D341Med (cell line): ENCODE measurements at regions not wholly inside any gene's neighbourhood (a gene's known extent, or its start where the extent isn't known, plus 50 kb on each side); places are given as distances from the start of the nearest gene placed in this dataset.
"Not testable (repeated sequence)": the region's sequence is repeated elsewhere in the genome, so short reads cannot be mapped to it uniquely, and the experiment has no call there.

Experiments
- DNase-seq: peaks from one replicate; pipeline ENCODE4 v3.0.0; 2012; ENCODE audit warnings: low spot score

- DNase-seq: no peak
Measured at GRCh38 chr15:96182736-96183513, 147.6 kb upstream of the NR2F2 start.

GRCh38 chr15:96183514-96183850, 147.0 kb upstream of the NR2F2 start:
- DNase-seq: no peak

- no peak for DNase-seq
Measured at GRCh38 chr15:96183867-96184266, 146.6 kb upstream of the NR2F2 start.

- no peak for DNase-seq
Measured at GRCh38 chr15:96184297-96184696, 146.2 kb upstream of the NR2F2 start.

GRCh38 chr15:96186105-96186504, 144.4 kb upstream of the NR2F2 start:
- no peak for DNase-seq

- no peak for DNase-seq
Measured at GRCh38 chr15:96187341-96188305, 142.9 kb upstream of the NR2F2 start.

- no peak for DNase-seq
Measured at GRCh38 chr15:96197721-96198120, 132.8 kb upstream of the NR2F2 start.

- DNase-seq: no peak
Measured at GRCh38 chr15:96199111-96199510, 131.4 kb upstream of the NR2F2 start.

- DNase-seq: no peak
Measured at GRCh38 chr15:96200357-96200967, 130.0 kb upstream of the NR2F2 start.

- DNase-seq: no peak
Measured at GRCh38 chr15:96201696-96202095, 128.8 kb upstream of the NR2F2 start.

GRCh38 chr15:96205588-96205987, 124.9 kb upstream of the NR2F2 start:
- not testable (repeated sequence) for DNase-seq

GRCh38 chr15:96207377-96208006, 123.0 kb upstream of the NR2F2 start:
- DNase-seq: no peak

- DNase-seq: no peak
Measured at GRCh38 chr15:96209285-96209735, 121.2 kb upstream of the NR2F2 start.

GRCh38 chr15:96213045-96213444, 117.5 kb upstream of the NR2F2 start:
- DNase-seq: no peak

GRCh38 chr15:96213896-96214295, 116.6 kb upstream of the NR2F2 start:
- no peak for DNase-seq

GRCh38 chr15:96216481-96216880, 114.0 kb upstream of the NR2F2 start:
- not testable (repeated sequence) for DNase-seq

GRCh38 chr15:96217983-96218382, 112.5 kb upstream of the NR2F2 start:
- no peak for DNase-seq

- no peak for DNase-seq
Measured at GRCh38 chr15:96218623-96219455, 111.7 kb upstream of the NR2F2 start.

GRCh38 chr15:96219681-96220080, 110.8 kb upstream of the NR2F2 start:
- no peak for DNase-seq

GRCh38 chr15:96220657-96221056, 109.8 kb upstream of the NR2F2 start:
- no peak for DNase-seq

GRCh38 chr15:96222981-96223380, 107.5 kb upstream of the NR2F2 start:
- no peak for DNase-seq
